Retinal pigment epithelial cell (primary cell): ENCODE measurements at regions not wholly inside any gene's neighbourhood (a gene's known extent, or its start where the extent isn't known, plus 50 kb on each side); places are given as distances from the start of the nearest gene placed in this dataset.
"Not testable (repeated sequence)": the region's sequence is repeated elsewhere in the genome, so short reads cannot be mapped to it uniquely, and the experiment has no call there.

ENCODE experiments used
- DNase-seq: peaks from one replicate; pipeline ENCODE4 v3.0.0-alpha.2; 2010; ENCODE audit warnings: low read depth
- H3K4me3 ChIP-seq: 2 replicates; pipeline ENCODE4 v1.5.1; 2011; ENCODE audit warnings: mild to moderate bottlenecking, low read length, control low read depth, moderate library complexity
- CTCF ChIP-seq: conservative IDR thresholded peaks from 2 replicates; pipeline ENCODE4 v1.5.1; 2011; ENCODE audit warnings: low read depth, low read length, control low read depth, inconsistent platforms

- TF ChIP-seq CTCF, result peak; percentile 71
- no peak overlapping the region for H3K4me3 ChIP-seq
- peak; percentile 3 for DNase-seq
Observed at GRCh38 chrX:27186671-27187070, 276.5 kb downstream of the PPP4R3C start.

GRCh38 chrX:27163236-27163635, 299.9 kb downstream of the PPP4R3C start:
- DNase-seq, result no peak
- no peak overlapping the region for H3K4me3 ChIP-seq
- no peak for TF ChIP-seq CTCF

GRCh38 chrX:27162496-27162895, 300.6 kb downstream of the PPP4R3C start:
- DNase-seq, result no peak
- H3K4me3 ChIP-seq, result no peak overlapping the region
- TF ChIP-seq CTCF, result no peak

GRCh38 chrX:27156921-27157320, 306.2 kb downstream of the PPP4R3C start:
- H3K4me3 ChIP-seq, DNase-seq: not testable (repeated sequence)

- H3K4me3 ChIP-seq, result no peak overlapping the region
- no peak for DNase-seq
- no peak for TF ChIP-seq CTCF
Observed at GRCh38 chrX:27136325-27136724, 326.8 kb downstream of the PPP4R3C start.

- DNase-seq, result peak; percentile 35
- no peak overlapping the region for H3K4me3 ChIP-seq
- TF ChIP-seq CTCF, result no peak
Observed at GRCh38 chrX:27132862-27133261, 330.3 kb downstream of the PPP4R3C start.

- not testable (repeated sequence) for H3K4me3 ChIP-seq
- DNase-seq, result peak; percentile 43
Observed at GRCh38 chrX:27087176-27087575, 376.0 kb downstream of the PPP4R3C start.

GRCh38 chrX:27086237-27086636, 376.9 kb downstream of the PPP4R3C start:
- no peak overlapping the region for H3K4me3 ChIP-seq
- DNase-seq, result no peak
- TF ChIP-seq CTCF, result no peak
